Heart left ventricle (tissue), 16 donors: ENCODE measurements at regions not wholly inside any gene's neighbourhood (a gene's known extent, or its start where the extent isn't known, plus 50 kb on each side); places are given as distances from the start of the nearest gene placed in this dataset.
A peak's percentile ranks its signal among the peaks of the same experiment; 100 is the strongest.

Experiments
- ATAC-seq, 4 donors: fragments of 200-7000 bp; cut with Tn5 transposase; one replicate each; pipeline ENCODE4 v1.9.1; 2020 to 2022; ENCODE audit warnings: moderate library complexity in 4 of 4, mild to moderate bottlenecking in 3 of 4, moderate number of reproducible peaks in 1 of 4
- DNase-seq, 5 donors: peaks; one replicate each; pipeline ENCODE4 v3.0.0-alpha.2; 2020
- H3K27ac ChIP-seq, 12 donors: fragments of 200-600 bp; sonication (generic) in 4 of 12; one replicate each; pipeline versions ENCODE4 v1.5.0 to v1.8.0; 2016 to 2022; ENCODE audit warnings: mild to moderate bottlenecking in 2 of 12
- H3K27me3 ChIP-seq, 9 donors: fragments of 200-600 bp; sonication (generic) in 2 of 9; one replicate each; pipeline versions ENCODE4 v1.5.1 to v1.8.0; 2016 to 2022; ENCODE audit warnings: mild to moderate bottlenecking in 3 of 9
- H3K36me3 ChIP-seq, 9 donors: fragments of 200-600 bp; sonication (generic) in 2 of 9; one replicate each; pipeline versions ENCODE4 v1.5.0 to v1.8.0; 2018 to 2022; ENCODE audit warnings: mild to moderate bottlenecking in 2 of 9
- H3K4me1 ChIP-seq, 12 donors: fragments of 200-600 bp; sonication (generic) in 4 of 12; one replicate each; pipeline versions ENCODE4 v1.5.0 to v1.8.0; 2016 to 2022; ENCODE audit warnings: mild to moderate bottlenecking in 3 of 12
- H3K4me3 ChIP-seq, 12 donors: fragments of 200-600 bp; sonication (generic) in 4 of 12; one replicate each; pipeline versions ENCODE4 v1.5.0 to v1.8.0; 2017 to 2022; ENCODE audit warnings: mild to moderate bottlenecking in 9 of 12, moderate library complexity in 4 of 12
- H3K9me3 ChIP-seq, 12 donors: fragments of 200-600 bp; sonication (generic) in 4 of 12; one replicate each; pipeline versions ENCODE4 v1.5.0 to v1.8.0; 2016 to 2022; ENCODE audit warnings: mild to moderate bottlenecking in 1 of 12
- POLR2A ChIP-seq, 2 donors: fragments of 450-650 bp; IDR thresholded peaks; one replicate each; pipeline ENCODE4 v1.6.1; 2017; ENCODE audit warnings: antibody characterized with exemption in 2 of 2, mild to moderate bottlenecking in 2 of 2, moderate library complexity in 2 of 2
- WGBS, 4 donors: extraction: QIAGEN DNeasy Blood & Tissue Kit in 2 of 4; methylation state at CpG; one replicate each; pipeline versions ENCODE4 v1.1.5 to v1.1.7; 2013 to 2018; 5-methylcytosine and 5-hydroxymethylcytosine counted together
- intact Hi-C, 10 donors: fragments of 100-400 bp; cut with DNase I; formaldehyde crosslinking; loops; one replicate each; pipeline versions ENCODE4 v1.11.1 to v1.14.2; 2022
- TF ChIP-seq, protein P1 (sequence below), 12 donors: fragments of 200-600 bp; sonication (generic) in 4 of 12; IDR thresholded peaks; one replicate each; pipeline versions ENCODE4 v1.5.0 to v1.8.0; 2018 to 2022; ENCODE audit warnings: antibody characterized with exemption in 12 of 12, mild to moderate bottlenecking in 5 of 12
- donor health status: ischemic (EF 13 %, LVEDD 7.1; RV severe dilation, severe dysfunction).
- donor health status: healthy with polysubstance abuse.
- donor health status: DM: no; HTN: yes; CAD: no.
- donor health status: DM: no; HTN: no; CAD: no.
- donor health status: ischemic (EF 25% LVEDD 6.9; RV normal size, moderate dysfunction).
- donor health status: ischemic (EF 25% LVEDD 5.7; RV mildly dilated, moderate dysfunction).
- donor health status: healthy.
- donor health status: DM: yes; HTN: yes; CAD: no.
- donor health status: ischemic (EF 35%, LVEDD 5.7; RV mildly dilated, moderate dysfunction).
- donor health status: nonischemic (EF 11% LVEDD 7.7; RV severe dilation, severe dysfunction).
- donor health status: DM: yes; HTN: yes; CAD: no.
- donor health status: PGD.
- donor health status: ischemic (EF 29% LVEDD 5.4; RV normal size, mild dysfunction).
- donor health status: nonischemic (EF 23%, LVEDD 6.1; RV moderate dilation, normal function).

DNA sequence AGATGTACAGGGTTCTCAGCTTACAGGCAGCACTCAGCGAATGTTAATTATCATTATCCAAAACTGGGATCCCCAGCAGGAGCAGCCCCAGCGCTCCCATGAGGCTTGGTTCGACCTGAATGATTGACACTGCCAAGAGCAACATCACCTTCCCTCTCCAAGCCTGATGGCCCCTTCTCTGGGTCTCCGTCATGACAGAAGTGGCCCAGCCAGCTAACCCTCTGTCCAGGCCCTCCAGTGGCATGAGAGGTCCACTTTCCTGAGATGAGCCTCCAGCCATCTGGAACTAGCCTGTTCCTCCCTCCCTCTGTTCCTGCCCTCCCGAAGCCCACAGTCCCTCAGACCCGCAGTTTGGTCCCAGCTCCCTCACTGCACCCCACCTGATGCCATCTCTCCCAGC is 97.0 kb upstream of the RAB6C start:
- Histone ChIP-seq H3K27me3 (peaks cover 0 to 4% (median 0%) of the 10 kb centered on the region in 9 donors), H3K9me3 (no peaks in the 10 kb centered on the region), H3K4me3 (no peak overlapping the region), H3K36me3 (no peaks in the 10 kb centered on the region), H3K4me1 (peaks cover 0 to 9% (median 2%) of the 10 kb centered on the region in 12 donors), H3K27ac (no peak overlapping the region)
- TF ChIP-seq POLR2A (IDR thresholded peaks at IDR 0.05) = no peak
- TF ChIP-seq, protein P1, sequence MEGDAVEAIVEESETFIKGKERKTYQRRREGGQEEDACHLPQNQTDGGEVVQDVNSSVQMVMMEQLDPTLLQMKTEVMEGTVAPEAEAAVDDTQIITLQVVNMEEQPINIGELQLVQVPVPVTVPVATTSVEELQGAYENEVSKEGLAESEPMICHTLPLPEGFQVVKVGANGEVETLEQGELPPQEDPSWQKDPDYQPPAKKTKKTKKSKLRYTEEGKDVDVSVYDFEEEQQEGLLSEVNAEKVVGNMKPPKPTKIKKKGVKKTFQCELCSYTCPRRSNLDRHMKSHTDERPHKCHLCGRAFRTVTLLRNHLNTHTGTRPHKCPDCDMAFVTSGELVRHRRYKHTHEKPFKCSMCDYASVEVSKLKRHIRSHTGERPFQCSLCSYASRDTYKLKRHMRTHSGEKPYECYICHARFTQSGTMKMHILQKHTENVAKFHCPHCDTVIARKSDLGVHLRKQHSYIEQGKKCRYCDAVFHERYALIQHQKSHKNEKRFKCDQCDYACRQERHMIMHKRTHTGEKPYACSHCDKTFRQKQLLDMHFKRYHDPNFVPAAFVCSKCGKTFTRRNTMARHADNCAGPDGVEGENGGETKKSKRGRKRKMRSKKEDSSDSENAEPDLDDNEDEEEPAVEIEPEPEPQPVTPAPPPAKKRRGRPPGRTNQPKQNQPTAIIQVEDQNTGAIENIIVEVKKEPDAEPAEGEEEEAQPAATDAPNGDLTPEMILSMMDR (IDR thresholded peaks at IDR 0.05) = no peak
- ATAC-seq = no peak
- intact Hi-C loops = loop anchor here in 1 of 10 donors (10.0 kb wide), 1 partner anchor 452 kb away; no protein-coding TSS in a partner anchor
- 85 to 90% (median 87%) methylated on average over 6 of the region's 6 CpGs for WGBS, 4 donors
- DNase-seq = no peak

DNA sequence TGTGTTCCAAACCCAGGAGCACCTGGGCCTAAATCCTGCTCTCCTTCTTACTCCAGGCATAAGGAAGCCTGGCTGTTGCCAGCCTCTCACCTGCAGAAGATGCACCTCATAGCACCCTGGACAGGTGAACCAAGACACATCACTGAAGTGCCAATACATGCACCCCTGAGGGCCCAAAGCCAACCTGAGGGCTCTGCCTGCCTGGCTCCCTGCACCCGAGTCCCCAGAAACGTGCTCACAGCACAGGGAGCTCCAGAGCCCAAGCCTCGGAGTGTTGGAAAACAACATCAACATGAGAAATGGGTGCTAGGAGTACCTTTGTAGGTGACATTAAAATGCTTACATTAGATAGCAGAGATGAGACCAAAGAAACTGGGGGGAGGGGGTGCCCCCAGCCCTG is 96.3 kb upstream of the RAB6C start:
- TF ChIP-seq POLR2A (IDR thresholded peaks at IDR 0.05) = no peak
- TF ChIP-seq, protein P1 (IDR thresholded peaks at IDR 0.05) = no peak
- 85 to 97% (median 88%) methylated on average over 3 of the region's 3 CpGs for WGBS, 4 donors
- Histone ChIP-seq H3K9me3 (no peaks in the 10 kb centered on the region), H3K27me3 (peaks cover 0 to 4% (median 0%) of the 10 kb centered on the region in 9 donors), H3K4me3 (no peak overlapping the region), H3K27ac (no peak overlapping the region), H3K36me3 (no peaks in the 10 kb centered on the region), H3K4me1 (peaks cover 0 to 6% (median under 1%) of the 10 kb centered on the region in 12 donors)
- intact Hi-C loops = loop anchor here in 1 of 10 donors (10.0 kb wide), 1 partner anchor 452 kb away; no protein-coding TSS in a partner anchor
- DNase-seq (no peak), ATAC-seq (no peak)

DNA sequence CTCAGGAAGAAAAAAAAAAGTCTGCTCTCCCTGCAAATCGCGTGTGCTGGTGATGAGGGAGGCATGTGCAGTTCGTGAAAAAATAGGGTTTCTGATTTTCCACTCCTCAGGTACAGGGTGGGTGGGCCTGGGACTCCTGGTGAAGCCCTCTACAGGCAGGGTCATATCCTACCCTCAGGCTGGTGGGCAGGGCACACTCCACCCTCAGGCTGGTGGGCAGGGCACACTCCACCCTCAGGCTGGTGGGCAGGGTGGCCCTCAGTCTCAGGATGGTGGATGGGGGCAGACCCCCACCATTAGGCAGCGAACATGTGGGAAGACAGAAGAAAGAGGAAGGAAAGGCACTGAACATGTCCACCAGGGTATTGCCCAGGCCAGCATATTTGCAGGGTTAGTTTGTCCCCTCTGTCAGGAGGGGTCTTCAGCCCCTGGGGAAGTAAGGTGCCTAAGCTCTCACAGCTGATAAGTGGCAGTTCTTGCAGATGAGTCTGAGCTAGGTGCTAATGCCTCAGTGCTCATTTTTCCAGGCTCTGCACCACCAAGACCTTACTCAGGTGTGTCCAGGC is 95.2 kb upstream of the RAB6C start:
- ATAC-seq (no peak), DNase-seq (no peak)
- intact Hi-C loops = loop anchor here in 1 of 10 donors (10.0 kb wide), 1 partner anchor 450 kb away; no protein-coding TSS in a partner anchor
- H3K4me3 ChIP-seq = no peak overlapping the region
- no peaks in the 10 kb centered on the region for H3K36me3 ChIP-seq
- no peak for TF ChIP-seq POLR2A (IDR thresholded peaks at IDR 0.05)
- TF ChIP-seq, protein P1 (IDR thresholded peaks at IDR 0.05) = no peak
- no peak overlapping the region for H3K27ac ChIP-seq
- H3K27me3 ChIP-seq = peaks cover 0 to 4% (median 0%) of the 10 kb centered on the region in 9 donors
- no peaks in the 10 kb centered on the region for H3K4me1 ChIP-seq
- WGBS, 4 donors = 77 to 92% (median 83%) methylated on average over 4 of the region's 4 CpGs
- H3K9me3 ChIP-seq = no peaks in the 10 kb centered on the region

DNA sequence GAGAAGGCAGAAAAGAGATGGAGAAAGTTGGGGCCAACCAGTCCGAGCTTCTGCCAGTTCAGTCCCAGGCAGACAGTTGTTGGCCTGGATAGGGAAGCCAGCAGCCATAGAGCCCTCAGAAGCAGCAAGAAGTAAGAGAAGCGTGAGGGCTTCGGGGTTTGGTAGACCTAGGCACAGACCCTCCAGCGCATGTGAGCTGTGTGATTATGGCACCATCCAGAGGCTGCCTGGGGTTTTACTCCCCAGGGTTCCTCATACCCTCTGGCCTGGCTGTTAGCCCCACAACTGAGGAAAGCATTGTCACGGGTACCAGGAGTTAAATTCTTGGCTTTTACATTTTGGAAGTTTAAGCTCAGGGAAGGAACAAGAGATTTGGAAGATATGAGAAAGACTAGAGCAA is 93.7 kb upstream of the RAB6C start:
- Histone ChIP-seq H3K9me3 (no peaks in the 10 kb centered on the region), H3K4me3 (no peak overlapping the region), H3K36me3 (no peaks in the 10 kb centered on the region), H3K4me1 (no peaks in the 10 kb centered on the region), H3K27me3 (peaks cover 0 to 8% (median 0%) of the 10 kb centered on the region in 9 donors), H3K27ac (no peak overlapping the region)
- 30 to 58% (median 52%) methylated on average over 5 of the region's 5 CpGs for WGBS, 4 donors
- no peak for TF ChIP-seq POLR2A (IDR thresholded peaks at IDR 0.05)
- TF ChIP-seq, protein P1 (IDR thresholded peaks at IDR 0.05) = peak in 1 of 12 donors; percentile 11
- ATAC-seq = no peak
- intact Hi-C loops = loop anchor here in 1 of 10 donors (10.0 kb wide), 1 partner anchor 449 kb away; no protein-coding TSS in a partner anchor
- DNase-seq = no peak
